Kidney (tissue), 13 donors: ENCODE measurements at regions not wholly inside any gene's neighbourhood (a gene's known extent, or its start where the extent isn't known, plus 50 kb on each side); places are given as distances from the start of the nearest gene placed in this dataset.

ENCODE experiments used
- DNase-seq, 5 donors: peaks; one replicate each; pipeline ENCODE4 v3.0.0-alpha.2; 2013 to 2020
- FAIRE-seq: peaks from 2 replicates; lab custom pipeline; 2012; peaks lifted over from hg19 to GRCh38; lab: Jason Lieb, UNC
- H3K27ac ChIP-seq, 2 donors: one replicate each; pipeline ENCODE4 v1.7.0; 2013; ENCODE audit warnings: low read depth in 2 of 2, low read length in 2 of 2, inconsistent platforms in 1 of 2
- H3K27me3 ChIP-seq: one replicate; pipeline ENCODE4 v1.7.1; 2013; ENCODE audit warnings: low read length, inconsistent platforms; ENCODE audit not compliant: control insufficient read depth, insufficient read depth
- H3K36me3 ChIP-seq, 3 donors: one replicate each; pipeline versions ENCODE4 v1.7.0 to v1.7.1; 2013; ENCODE audit warnings: low read length in 3 of 3, control low read depth in 1 of 3, inconsistent platforms in 1 of 3; ENCODE audit not compliant: insufficient read depth in 3 of 3, control insufficient read depth in 2 of 3
- H3K4me1 ChIP-seq, 3 donors: one replicate each; pipeline versions ENCODE4 v1.7.0 to v1.7.1; 2013; ENCODE audit warnings: low read length in 3 of 3, inconsistent platforms in 1 of 3, low read depth in 1 of 3; ENCODE audit not compliant: control insufficient read depth in 2 of 3, insufficient read depth in 2 of 3
- H3K4me3 ChIP-seq, 3 donors: one replicate each; pipeline versions ENCODE4 v1.7.0 to v1.8.1; 2013; ENCODE audit warnings: low read length in 3 of 3, control low read depth in 1 of 3, inconsistent platforms in 1 of 3
- H3K9ac ChIP-seq, 3 donors: one replicate each; pipeline versions ENCODE4 v1.7.0 to v1.7.1; 2013; ENCODE audit warnings: low read length in 3 of 3, control low read depth in 1 of 3, inconsistent platforms in 1 of 3
- H3K9me3 ChIP-seq, 3 donors: one replicate each; pipeline versions ENCODE4 v1.7.0 to v1.7.1; 2013; ENCODE audit warnings: low read length in 3 of 3, control low read depth in 1 of 3, inconsistent platforms in 1 of 3; ENCODE audit not compliant: control insufficient read depth in 2 of 3, insufficient read depth in 1 of 3
- intact Hi-C: fragments of 100-400 bp; cut with DNase I; formaldehyde crosslinking; loops from one replicate; pipeline ENCODE4 v1.11.1; 2022
- TF ChIP-seq, protein P1 (sequence below): IDR thresholded peaks from 3 replicates; pipeline ENCODE4 v1.5.1; 2012; ENCODE audit warnings: mild to moderate bottlenecking, moderate library complexity, borderline replicate concordance; ENCODE audit not compliant: insufficient read depth; ENCODE audit errors: extremely low read depth
- donor health status: control.
- donor health status: control.
- donor health status: control.
- donor health status: control.
- donor health status: control.
- donor health status: DM: yes; HTN: yes; CAD: no.
- donor health status: Normal renal cell carcinoma (clear cell type).

DNA sequence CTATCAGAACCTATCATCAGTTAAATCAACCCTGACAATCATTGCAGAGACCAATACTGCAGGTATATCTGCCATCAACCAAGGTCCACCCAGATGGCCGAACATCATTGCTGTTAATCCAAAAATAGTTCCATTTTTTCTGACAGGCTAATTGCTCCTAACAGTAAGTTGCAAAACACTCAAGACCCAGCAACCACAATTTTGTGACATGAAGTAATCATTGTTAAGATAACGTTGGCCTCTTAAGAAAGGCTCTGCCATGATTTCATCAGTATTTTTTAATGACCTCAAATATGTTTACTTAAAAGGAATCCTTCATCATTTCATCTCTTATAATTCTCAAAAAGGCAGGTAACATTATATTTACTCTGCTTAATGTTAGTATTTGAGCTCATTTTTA, 553.4 kb upstream of the POM121L12 start:
- Histone ChIP-seq H3K4me3 (no peak overlapping the region), H3K4me1 (no peaks in the 10 kb centered on the region), H3K27me3 (no peaks in the 10 kb centered on the region), H3K9me3 (no peaks in the 10 kb centered on the region), H3K36me3 (no peaks in the 10 kb centered on the region), H3K27ac (no peak overlapping the region), H3K9ac (no peak overlapping the region)
- TF ChIP-seq, protein P1, sequence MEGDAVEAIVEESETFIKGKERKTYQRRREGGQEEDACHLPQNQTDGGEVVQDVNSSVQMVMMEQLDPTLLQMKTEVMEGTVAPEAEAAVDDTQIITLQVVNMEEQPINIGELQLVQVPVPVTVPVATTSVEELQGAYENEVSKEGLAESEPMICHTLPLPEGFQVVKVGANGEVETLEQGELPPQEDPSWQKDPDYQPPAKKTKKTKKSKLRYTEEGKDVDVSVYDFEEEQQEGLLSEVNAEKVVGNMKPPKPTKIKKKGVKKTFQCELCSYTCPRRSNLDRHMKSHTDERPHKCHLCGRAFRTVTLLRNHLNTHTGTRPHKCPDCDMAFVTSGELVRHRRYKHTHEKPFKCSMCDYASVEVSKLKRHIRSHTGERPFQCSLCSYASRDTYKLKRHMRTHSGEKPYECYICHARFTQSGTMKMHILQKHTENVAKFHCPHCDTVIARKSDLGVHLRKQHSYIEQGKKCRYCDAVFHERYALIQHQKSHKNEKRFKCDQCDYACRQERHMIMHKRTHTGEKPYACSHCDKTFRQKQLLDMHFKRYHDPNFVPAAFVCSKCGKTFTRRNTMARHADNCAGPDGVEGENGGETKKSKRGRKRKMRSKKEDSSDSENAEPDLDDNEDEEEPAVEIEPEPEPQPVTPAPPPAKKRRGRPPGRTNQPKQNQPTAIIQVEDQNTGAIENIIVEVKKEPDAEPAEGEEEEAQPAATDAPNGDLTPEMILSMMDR, result no peak
- intact Hi-C loops, result no loop called here
- FAIRE-seq (no peak), DNase-seq (no peak)

DNA sequence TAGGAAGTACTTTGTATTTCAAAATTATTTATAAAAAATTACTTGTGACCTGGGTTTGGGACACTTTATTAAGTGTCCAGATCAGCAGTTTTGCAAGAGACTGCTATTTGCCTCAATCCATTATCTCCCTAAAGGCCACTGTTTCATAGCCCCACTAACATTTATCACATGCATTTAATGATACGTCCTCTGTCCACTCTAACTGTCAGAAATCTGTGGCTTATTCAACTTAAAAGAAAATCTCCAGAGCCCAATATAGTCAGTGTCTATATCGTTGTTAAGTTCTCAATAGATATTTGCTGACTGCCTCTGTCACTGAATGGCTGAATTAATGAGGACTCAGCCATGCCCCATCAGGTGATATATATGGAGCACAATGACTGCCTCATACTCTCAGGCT, 553.9 kb upstream of the POM121L12 start:
- intact Hi-C loops, result no loop called here

DNA sequence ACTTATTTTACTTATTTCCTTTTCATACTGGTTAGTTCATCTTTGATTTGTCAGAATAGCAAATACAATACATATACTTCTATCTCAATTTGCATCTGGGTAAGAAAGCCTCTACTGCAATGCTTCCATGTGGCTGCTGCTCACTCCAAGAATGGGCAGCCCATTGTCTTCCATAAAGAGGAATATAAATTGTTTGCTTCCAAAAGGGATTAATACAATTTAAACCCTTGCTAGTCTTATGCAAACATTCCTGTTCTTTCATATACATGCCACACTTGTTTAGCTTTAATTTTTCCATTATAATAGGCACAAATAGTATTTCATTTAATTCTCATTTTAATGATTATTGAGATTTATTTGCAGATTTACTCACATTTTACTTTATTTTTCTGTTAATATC, 555.4 kb upstream of the POM121L12 start:
- FAIRE-seq, result no peak
- no peaks in the 10 kb centered on the region for H3K27me3 ChIP-seq
- no peak overlapping the region for H3K27ac ChIP-seq
- TF ChIP-seq, protein P1, result no peak
- intact Hi-C loops, result no loop called here
- H3K4me1 ChIP-seq, result no peaks in the 10 kb centered on the region
- H3K4me3 ChIP-seq, result no peak overlapping the region
- H3K9me3 ChIP-seq, result no peaks in the 10 kb centered on the region
- no peaks in the 10 kb centered on the region for H3K36me3 ChIP-seq
- DNase-seq, result no peak
- H3K9ac ChIP-seq, result no peak overlapping the region

More for the DNA sequence above, 553.9 kb upstream of the POM121L12 start:
- no peak for DNase-seq
- H3K4me3 ChIP-seq, result no peak overlapping the region
- no peaks in the 10 kb centered on the region for H3K27me3 ChIP-seq
- TF ChIP-seq, protein P1, result no peak
- no peak overlapping the region for H3K9ac ChIP-seq
- no peak overlapping the region for H3K27ac ChIP-seq
- H3K36me3 ChIP-seq, result no peaks in the 10 kb centered on the region
- no peak for FAIRE-seq
- H3K9me3 ChIP-seq, result no peaks in the 10 kb centered on the region
- no peaks in the 10 kb centered on the region for H3K4me1 ChIP-seq

DNA sequence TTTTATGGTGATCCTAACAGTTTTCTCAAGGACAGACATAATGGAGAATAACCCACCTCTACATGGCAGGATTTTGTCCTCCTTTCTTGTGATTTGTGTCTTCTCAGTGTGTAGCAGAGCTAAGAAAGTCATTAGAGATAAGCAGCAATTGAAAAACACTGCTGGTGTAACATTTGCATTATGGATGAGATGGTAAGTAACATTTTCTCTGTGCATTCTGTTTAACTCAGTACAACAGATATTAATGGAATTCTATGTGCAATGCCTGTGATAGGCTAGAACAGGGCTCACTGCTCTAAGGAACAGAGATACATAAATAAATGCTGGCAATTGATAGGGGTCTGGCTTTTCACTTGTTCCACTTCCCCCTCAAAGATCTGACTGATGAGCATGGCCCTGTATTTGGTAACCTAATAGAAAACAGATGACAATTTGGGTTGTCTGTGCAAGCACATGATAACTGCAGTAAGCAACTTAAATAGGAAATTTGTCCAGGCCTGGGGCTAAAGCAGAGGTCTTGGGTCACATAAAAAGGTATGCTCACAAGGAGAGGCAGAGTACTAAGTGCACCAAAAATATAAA, 560.3 kb upstream of the POM121L12 start:
- H3K9me3 ChIP-seq, result no peaks in the 10 kb centered on the region
- intact Hi-C loops, result no loop called here
- no peak for FAIRE-seq

More for the DNA sequence above, 560.3 kb upstream of the POM121L12 start:
- TF ChIP-seq, protein P1, result no peak
- no peak overlapping the region for H3K4me3 ChIP-seq
- no peak for DNase-seq
- no peaks in the 10 kb centered on the region for H3K27me3 ChIP-seq
- H3K27ac ChIP-seq, result no peak overlapping the region
- no peak overlapping the region for H3K9ac ChIP-seq
- no peaks in the 10 kb centered on the region for H3K4me1 ChIP-seq
- no peaks in the 10 kb centered on the region for H3K36me3 ChIP-seq
